ENCODE measurements at regions not wholly inside any gene's neighbourhood (a gene's known extent, or its start where the extent isn't known, plus 50 kb on each side); places are given as distances from the start of the nearest gene placed in this dataset.
A peak's percentile ranks its signal among the peaks of the same experiment; 100 is the strongest.

DNA sequence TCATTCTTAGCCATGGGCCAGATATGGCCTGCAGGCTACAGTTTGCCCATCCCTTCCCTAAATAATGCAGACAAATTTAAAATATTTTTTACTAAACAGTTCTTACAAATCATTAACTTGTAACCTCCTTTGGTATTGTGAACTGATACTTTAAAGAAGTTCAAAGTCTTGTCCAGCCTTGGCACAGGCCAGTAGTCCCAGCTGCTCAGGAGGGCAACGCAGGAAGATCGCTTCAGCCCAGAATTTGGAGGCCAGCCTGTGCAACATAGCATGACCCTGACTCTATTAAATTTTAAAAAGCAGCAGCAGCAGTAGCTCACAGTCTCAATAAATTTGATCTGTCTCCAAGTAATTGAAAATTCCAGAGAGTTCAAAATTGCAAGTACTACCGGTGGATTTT lies 83.7 kb upstream of the ARHGAP32 start (continued):
- TF ChIP-seq, protein P1, sequence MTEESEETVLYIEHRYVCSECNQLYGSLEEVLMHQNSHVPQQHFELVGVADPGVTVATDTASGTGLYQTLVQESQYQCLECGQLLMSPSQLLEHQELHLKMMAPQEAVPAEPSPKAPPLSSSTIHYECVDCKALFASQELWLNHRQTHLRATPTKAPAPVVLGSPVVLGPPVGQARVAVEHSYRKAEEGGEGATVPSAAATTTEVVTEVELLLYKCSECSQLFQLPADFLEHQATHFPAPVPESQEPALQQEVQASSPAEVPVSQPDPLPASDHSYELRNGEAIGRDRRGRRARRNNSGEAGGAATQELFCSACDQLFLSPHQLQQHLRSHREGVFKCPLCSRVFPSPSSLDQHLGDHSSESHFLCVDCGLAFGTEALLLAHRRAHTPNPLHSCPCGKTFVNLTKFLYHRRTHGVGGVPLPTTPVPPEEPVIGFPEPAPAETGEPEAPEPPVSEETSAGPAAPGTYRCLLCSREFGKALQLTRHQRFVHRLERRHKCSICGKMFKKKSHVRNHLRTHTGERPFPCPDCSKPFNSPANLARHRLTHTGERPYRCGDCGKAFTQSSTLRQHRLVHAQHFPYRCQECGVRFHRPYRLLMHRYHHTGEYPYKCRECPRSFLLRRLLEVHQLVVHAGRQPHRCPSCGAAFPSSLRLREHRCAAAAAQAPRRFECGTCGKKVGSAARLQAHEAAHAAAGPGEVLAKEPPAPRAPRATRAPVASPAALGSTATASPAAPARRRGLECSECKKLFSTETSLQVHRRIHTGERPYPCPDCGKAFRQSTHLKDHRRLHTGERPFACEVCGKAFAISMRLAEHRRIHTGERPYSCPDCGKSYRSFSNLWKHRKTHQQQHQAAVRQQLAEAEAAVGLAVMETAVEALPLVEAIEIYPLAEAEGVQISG (CRISPR knock-in tag; IDR thresholded peaks at IDR 0.05), result no peak
- peak; percentile 24 for TF ChIP-seq ASH2L (IDR thresholded peaks at IDR 0.05; ENCODE audit: insufficient read length, low read depth, low read length)
- TF ChIP-seq ZFP36L1 (CRISPR knock-in tag; IDR thresholded peaks at IDR 0.05), result no peak
- TF ChIP-seq, protein P2, sequence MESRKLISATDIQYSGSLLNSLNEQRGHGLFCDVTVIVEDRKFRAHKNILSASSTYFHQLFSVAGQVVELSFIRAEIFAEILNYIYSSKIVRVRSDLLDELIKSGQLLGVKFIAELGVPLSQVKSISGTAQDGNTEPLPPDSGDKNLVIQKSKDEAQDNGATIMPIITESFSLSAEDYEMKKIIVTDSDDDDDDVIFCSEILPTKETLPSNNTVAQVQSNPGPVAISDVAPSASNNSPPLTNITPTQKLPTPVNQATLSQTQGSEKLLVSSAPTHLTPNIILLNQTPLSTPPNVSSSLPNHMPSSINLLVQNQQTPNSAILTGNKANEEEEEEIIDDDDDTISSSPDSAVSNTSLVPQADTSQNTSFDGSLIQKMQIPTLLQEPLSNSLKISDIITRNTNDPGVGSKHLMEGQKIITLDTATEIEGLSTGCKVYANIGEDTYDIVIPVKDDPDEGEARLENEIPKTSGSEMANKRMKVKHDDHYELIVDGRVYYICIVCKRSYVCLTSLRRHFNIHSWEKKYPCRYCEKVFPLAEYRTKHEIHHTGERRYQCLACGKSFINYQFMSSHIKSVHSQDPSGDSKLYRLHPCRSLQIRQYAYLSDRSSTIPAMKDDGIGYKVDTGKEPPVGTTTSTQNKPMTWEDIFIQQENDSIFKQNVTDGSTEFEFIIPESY (CRISPR knock-in tag; IDR thresholded peaks at IDR 0.05), result no peak

DNA sequence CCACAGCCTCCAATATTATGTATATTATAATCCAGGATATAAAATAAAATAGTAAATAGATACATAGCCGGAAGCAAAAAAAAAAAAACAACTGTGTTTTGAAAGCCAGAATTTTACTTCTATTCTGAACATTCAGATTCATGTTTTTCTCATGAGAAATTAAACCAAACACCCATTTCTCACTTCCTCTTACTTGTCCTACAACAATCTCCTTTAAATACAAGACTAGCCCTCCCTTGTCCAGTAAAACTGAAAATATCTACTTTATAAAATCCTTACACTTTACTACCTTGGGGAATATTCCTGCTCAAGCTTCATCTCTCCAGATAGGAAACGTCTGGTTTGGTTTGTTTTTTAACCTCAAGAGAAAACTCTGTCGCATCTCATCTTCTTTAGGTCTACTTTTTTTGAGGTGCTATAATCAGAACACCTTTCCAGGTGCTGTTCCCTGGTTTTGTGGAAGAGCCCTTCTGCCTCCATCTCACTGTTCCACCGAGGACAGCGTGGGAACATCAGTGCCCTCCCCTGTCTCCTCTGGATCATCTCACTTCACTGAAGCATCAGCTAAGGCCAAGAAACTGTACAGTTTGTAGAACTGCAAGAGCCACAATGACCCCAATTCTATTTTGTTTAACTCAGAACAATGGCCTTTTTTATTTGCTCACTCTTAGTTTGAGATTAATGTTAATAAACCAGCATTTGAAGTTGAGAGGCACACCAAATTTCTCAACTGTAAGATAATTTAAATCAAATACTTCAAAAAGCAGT lies 82.0 kb upstream of the ARHGAP32 start:
- POLR2A ChIA-PET, result no interaction called here
- FAIRE-seq (no peak), DNase-seq (ENCODE audit: low spot score) (no peak), ATAC-seq (no peak)
- no peak overlapping the region for H3K4me3 ChIP-seq (replicated peaks in 1 of 3; ENCODE audit: insufficient read depth in 1 of 3, low read depth in 2 of 3, low read length in 3 of 3)
- in situ Hi-C loops (cut with HindIII; ENCODE audit: extremely low pct_ligation_motif_present, low pct_unique_long_range_greater_than_20kb), result no loop called here
- H3K4me1 ChIP-seq (ENCODE audit: insufficient read depth, low read length), result peaks cover 59% of the 10 kb centered on the region
- H2AFZ ChIP-seq (ENCODE audit: low read length), result no peak overlapping the region
- no peak overlapping the region for H3K4me2 ChIP-seq (ENCODE audit: low read depth, low read length)
- BruUV-seq (replicated peaks), result no TSS peak
- H3K9me3 ChIP-seq (ENCODE audit: low read length), result no peaks in the 10 kb centered on the region
- intact Hi-C loops (cut with micrococcal nuclease; ENCODE audit: unreplicated experiment), result no loop called here
- CTCF ChIA-PET (ENCODE audit: low intra/inter-chr PET ratio, low total read pairs), result no interaction called here
- H3K27ac ChIP-seq (ENCODE audit: extremely low read length, insufficient read depth, low read length), result no peak overlapping the region
- H4K20me1 ChIP-seq (ENCODE audit: insufficient read depth, low read length), result peaks cover 30% of the 10 kb centered on the region
- 93% methylated on average over 5 of the region's 5 CpGs for WGBS (ENCODE audit: low lambda C conversion rate)
- peaks cover 94% of the 10 kb centered on the region for H3K79me2 ChIP-seq (ENCODE audit: insufficient read depth, low read length)
- no peak overlapping the region for H3K9ac ChIP-seq (ENCODE audit: insufficient read depth, low read depth, low read length)
- H3K27me3 ChIP-seq (ENCODE audit: control insufficient read depth in 1 of 2, insufficient read depth in 2 of 2, low read length in 2 of 2), result no peaks in the 10 kb centered on the region
- H3K36me3 ChIP-seq (replicated peaks in 1 of 2; ENCODE audit: control insufficient read depth in 1 of 2, insufficient read depth in 2 of 2, low read length in 2 of 2), result no peaks in the 10 kb centered on the region
- TF ChIP-seq ZNF7 (CRISPR knock-in tag; IDR thresholded peaks at IDR 0.05), result no peak
- TF ChIP-seq GZF1 (CRISPR knock-in tag; IDR thresholded peaks at IDR 0.05), result no peak
- TF ChIP-seq, protein P3, sequence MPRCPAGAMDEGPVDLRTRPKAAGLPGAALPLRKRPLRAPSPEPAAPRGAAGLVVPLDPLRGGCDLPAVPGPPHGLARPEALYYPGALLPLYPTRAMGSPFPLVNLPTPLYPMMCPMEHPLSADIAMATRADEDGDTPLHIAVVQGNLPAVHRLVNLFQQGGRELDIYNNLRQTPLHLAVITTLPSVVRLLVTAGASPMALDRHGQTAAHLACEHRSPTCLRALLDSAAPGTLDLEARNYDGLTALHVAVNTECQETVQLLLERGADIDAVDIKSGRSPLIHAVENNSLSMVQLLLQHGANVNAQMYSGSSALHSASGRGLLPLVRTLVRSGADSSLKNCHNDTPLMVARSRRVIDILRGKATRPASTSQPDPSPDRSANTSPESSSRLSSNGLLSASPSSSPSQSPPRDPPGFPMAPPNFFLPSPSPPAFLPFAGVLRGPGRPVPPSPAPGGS (CRISPR knock-in tag; IDR thresholded peaks at IDR 0.05), result no peak
- TF ChIP-seq, protein P4, sequence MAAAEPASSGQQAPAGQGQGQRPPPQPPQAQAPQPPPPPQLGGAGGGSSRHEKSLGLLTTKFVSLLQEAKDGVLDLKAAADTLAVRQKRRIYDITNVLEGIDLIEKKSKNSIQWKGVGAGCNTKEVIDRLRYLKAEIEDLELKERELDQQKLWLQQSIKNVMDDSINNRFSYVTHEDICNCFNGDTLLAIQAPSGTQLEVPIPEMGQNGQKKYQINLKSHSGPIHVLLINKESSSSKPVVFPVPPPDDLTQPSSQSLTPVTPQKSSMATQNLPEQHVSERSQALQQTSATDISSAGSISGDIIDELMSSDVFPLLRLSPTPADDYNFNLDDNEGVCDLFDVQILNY (CRISPR knock-in tag; conservative IDR thresholded peaks at IDR 0.05), result no peak
- TF ChIP-seq CREM (IDR thresholded peaks at IDR 0.05), result no peak
- TF ChIP-seq CREM (CRISPR knock-in tag; IDR thresholded peaks at IDR 0.05), result no peak
- TF ChIP-seq, protein P5, sequence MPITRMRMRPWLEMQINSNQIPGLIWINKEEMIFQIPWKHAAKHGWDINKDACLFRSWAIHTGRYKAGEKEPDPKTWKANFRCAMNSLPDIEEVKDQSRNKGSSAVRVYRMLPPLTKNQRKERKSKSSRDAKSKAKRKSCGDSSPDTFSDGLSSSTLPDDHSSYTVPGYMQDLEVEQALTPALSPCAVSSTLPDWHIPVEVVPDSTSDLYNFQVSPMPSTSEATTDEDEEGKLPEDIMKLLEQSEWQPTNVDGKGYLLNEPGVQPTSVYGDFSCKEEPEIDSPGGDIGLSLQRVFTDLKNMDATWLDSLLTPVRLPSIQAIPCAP (CRISPR knock-in tag; IDR thresholded peaks at IDR 0.05; ENCODE audit: low read depth), result no peak
- TF ChIP-seq, protein P6, sequence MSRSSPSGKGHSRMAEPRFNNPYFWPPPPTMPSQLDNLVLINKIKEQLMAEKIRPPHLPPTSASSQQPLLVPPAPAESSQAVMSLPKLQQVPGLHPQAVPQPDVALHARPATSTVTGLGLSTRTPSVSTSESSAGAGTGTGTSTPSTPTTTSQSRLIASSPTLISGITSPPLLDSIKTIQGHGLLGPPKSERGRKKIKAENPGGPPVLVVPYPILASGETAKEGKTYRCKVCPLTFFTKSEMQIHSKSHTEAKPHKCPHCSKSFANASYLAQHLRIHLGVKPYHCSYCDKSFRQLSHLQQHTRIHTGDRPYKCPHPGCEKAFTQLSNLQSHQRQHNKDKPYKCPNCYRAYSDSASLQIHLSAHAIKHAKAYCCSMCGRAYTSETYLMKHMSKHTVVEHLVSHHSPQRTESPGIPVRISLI (CRISPR knock-in tag; IDR thresholded peaks at IDR 0.05; ENCODE audit: borderline replicate concordance), result no peak
- TF ChIP-seq ARHGAP35 (CRISPR knock-in tag; IDR thresholded peaks at IDR 0.05; ENCODE audit: borderline replicate concordance), result no peak

All from HepG2 (cell line).